KMS-11 (cell line): ENCODE measurements at regions not wholly inside any gene's neighbourhood (a gene's known extent, or its start where the extent isn't known, plus 50 kb on each side); places are given as distances from the start of the nearest gene placed in this dataset.

ENCODE experiments used
- H2AFZ ChIP-seq: fragments of 200-600 bp; sonication (generic); 2 replicates; pipeline ENCODE4 v1.6.1; 2016; ENCODE audit warnings: antibody characterized with exemption, mixed run types, low read depth
- H3K27ac ChIP-seq: fragments of 200-600 bp; sonication (generic); 2 replicates; pipeline ENCODE4 v1.6.1; 2016; ENCODE audit warnings: mild to moderate bottlenecking, mixed run types
- H3K27me3 ChIP-seq: fragments of 200-600 bp; sonication (generic); 2 replicates; pipeline ENCODE4 v1.6.1; 2017; ENCODE audit warnings: mild to moderate bottlenecking, low read depth, mixed run types, moderate library complexity; ENCODE audit not compliant: insufficient read depth
- H3K36me3 ChIP-seq: fragments of 200-600 bp; sonication (generic); 2 replicates; pipeline ENCODE4 v1.6.1; 2017; ENCODE audit warnings: mild to moderate bottlenecking, mixed run types; ENCODE audit not compliant: insufficient read depth
- H3K4me1 ChIP-seq: fragments of 200-600 bp; sonication (generic); 2 replicates; pipeline ENCODE4 v1.6.1; 2016; ENCODE audit warnings: mild to moderate bottlenecking, low read depth, mixed run types; ENCODE audit not compliant: poor library complexity, severe bottlenecking
- H3K4me2 ChIP-seq: fragments of 200-600 bp; sonication (generic); 2 replicates; pipeline ENCODE4 v1.7.0; 2016; ENCODE audit warnings: mild to moderate bottlenecking, mixed run types
- H3K4me3 ChIP-seq: fragments of 200-600 bp; sonication (generic); IDR thresholded peaks from 2 replicates; pipeline ENCODE4 v1.6.1; 2017; ENCODE audit warnings: low read depth, low read length, mixed read lengths; ENCODE audit not compliant: insufficient read depth
- H3K79me2 ChIP-seq: fragments of 200-600 bp; sonication (generic); 2 replicates; pipeline ENCODE4 v1.6.1; 2016; ENCODE audit warnings: low read depth, mixed run types; ENCODE audit not compliant: insufficient read depth
- H3K9ac ChIP-seq: fragments of 200-600 bp; sonication (generic); 2 replicates; pipeline ENCODE4 v1.6.1; 2016; ENCODE audit warnings: mild to moderate bottlenecking, mixed run types
- H4K20me1 ChIP-seq: fragments of 200-600 bp; sonication (generic); 2 replicates; pipeline ENCODE4 v1.6.1; 2016; ENCODE audit warnings: mild to moderate bottlenecking, mixed run types; ENCODE audit not compliant: insufficient read depth
- CTCF ChIP-seq: fragments of 200-600 bp; sonication (generic); conservative IDR thresholded peaks from 2 replicates; pipeline ENCODE4 v1.6.1; 2017; ENCODE audit warnings: low read depth, mild to moderate bottlenecking, antibody characterized with exemption, low read length, moderate library complexity, mixed read lengths

GRCh38 chr10:61299841-61300240, 153.3 kb downstream of the TMEM26 start:
- H3K4me2 ChIP-seq = no peak overlapping the region
- no peaks in the 10 kb centered on the region for H4K20me1 ChIP-seq
- no peak overlapping the region for H3K4me3 ChIP-seq
- H3K4me1 ChIP-seq = no peaks in the 10 kb centered on the region
- H2AFZ ChIP-seq = no peak overlapping the region
- no peaks in the 10 kb centered on the region for H3K79me2 ChIP-seq
- H3K27me3 ChIP-seq = no peaks in the 10 kb centered on the region
- no peaks in the 10 kb centered on the region for H3K36me3 ChIP-seq
- TF ChIP-seq CTCF = no peak
- H3K27ac ChIP-seq = no peak overlapping the region
- H3K9ac ChIP-seq = no peak overlapping the region

GRCh38 chr10:61299156-61299555, 154.0 kb downstream of the TMEM26 start:
- Histone ChIP-seq H4K20me1 (no peaks in the 10 kb centered on the region), H3K4me2 (no peak overlapping the region), H3K4me1 (no peaks in the 10 kb centered on the region), H3K9ac (no peak overlapping the region), H3K27ac (no peak overlapping the region), H3K36me3 (no peaks in the 10 kb centered on the region), H3K27me3 (no peaks in the 10 kb centered on the region), H3K79me2 (no peaks in the 10 kb centered on the region), H2AFZ (no peak overlapping the region), H3K4me3 (no peak overlapping the region)
- TF ChIP-seq CTCF = no peak

GRCh38 chr10:61298194-61298593, 155.0 kb downstream of the TMEM26 start:
- Histone ChIP-seq H2AFZ (no peak overlapping the region), H4K20me1 (no peaks in the 10 kb centered on the region), H3K79me2 (no peaks in the 10 kb centered on the region), H3K9ac (no peak overlapping the region), H3K27ac (no peak overlapping the region), H3K4me2 (no peak overlapping the region), H3K4me1 (no peaks in the 10 kb centered on the region), H3K4me3 (no peak overlapping the region), H3K27me3 (no peaks in the 10 kb centered on the region), H3K36me3 (no peaks in the 10 kb centered on the region)
- no peak for TF ChIP-seq CTCF

- no peak overlapping the region for H3K27ac ChIP-seq
- H3K36me3 ChIP-seq = no peaks in the 10 kb centered on the region
- H3K79me2 ChIP-seq = no peaks in the 10 kb centered on the region
- no peak overlapping the region for H3K4me2 ChIP-seq
- H3K9ac ChIP-seq = no peak overlapping the region
- H2AFZ ChIP-seq = no peak overlapping the region
- H3K4me1 ChIP-seq = no peaks in the 10 kb centered on the region
- TF ChIP-seq CTCF = no peak
- no peak overlapping the region for H3K4me3 ChIP-seq
- H4K20me1 ChIP-seq = no peaks in the 10 kb centered on the region
- H3K27me3 ChIP-seq = no peaks in the 10 kb centered on the region
Measured at GRCh38 chr10:61296161-61296560, 157.0 kb downstream of the TMEM26 start.

- Histone ChIP-seq H3K27me3 (no peaks in the 10 kb centered on the region), H3K27ac (no peak overlapping the region), H3K79me2 (no peaks in the 10 kb centered on the region), H4K20me1 (no peaks in the 10 kb centered on the region), H3K4me1 (no peaks in the 10 kb centered on the region), H3K4me3 (no peak overlapping the region), H3K4me2 (no peak overlapping the region), H3K9ac (no peak overlapping the region), H3K36me3 (no peaks in the 10 kb centered on the region), H2AFZ (no peak overlapping the region)
- no peak for TF ChIP-seq CTCF
Measured at GRCh38 chr10:61294131-61294530, 159.1 kb downstream of the TMEM26 start.
